MM.1S (cell line): ENCODE measurements at regions not wholly inside any gene's neighbourhood (a gene's known extent, or its start where the extent isn't known, plus 50 kb on each side); places are given as distances from the start of the nearest gene placed in this dataset.

ENCODE experiments used
- CTCF ChIP-seq: fragments of 300-600 bp; sonication (generic); IDR thresholded peaks from 2 replicates; pipeline ENCODE4 v1.5.1; 2016; ENCODE audit warnings: antibody characterized with exemption, low read length, mixed read lengths
- EZH2 ChIP-seq: fragments of 300-600 bp; sonication (generic); optimal IDR thresholded peaks from 2 replicates; pipeline ENCODE3; 2017; ENCODE audit warnings: low read depth, mild to moderate bottlenecking, antibody characterized with exemption, low read length, mixed read lengths

GRCh38 chr9:19936598-19936997, 147.8 kb upstream of the SLC24A2 start:
- TF ChIP-seq CTCF (no peak), EZH2 (no peak)
